Kidney capillary endothelial cell (primary cell): ENCODE measurements at regions not wholly inside any gene's neighbourhood (a gene's known extent, or its start where the extent isn't known, plus 50 kb on each side); places are given as distances from the start of the nearest gene placed in this dataset.
"Not testable (repeated sequence)": the region's sequence is repeated elsewhere in the genome, so short reads cannot be mapped to it uniquely, and the experiment has no call there.

Experiments
- DNase-seq: peaks from one replicate; pipeline ENCODE4 v3.0.0-alpha.2; 2018; ENCODE audit warnings: low spot score

- DNase-seq: no peak
Observed at GRCh38 chr7:119270644-119271043, 1002.3 kb upstream of the KCND2 start.

DNA sequence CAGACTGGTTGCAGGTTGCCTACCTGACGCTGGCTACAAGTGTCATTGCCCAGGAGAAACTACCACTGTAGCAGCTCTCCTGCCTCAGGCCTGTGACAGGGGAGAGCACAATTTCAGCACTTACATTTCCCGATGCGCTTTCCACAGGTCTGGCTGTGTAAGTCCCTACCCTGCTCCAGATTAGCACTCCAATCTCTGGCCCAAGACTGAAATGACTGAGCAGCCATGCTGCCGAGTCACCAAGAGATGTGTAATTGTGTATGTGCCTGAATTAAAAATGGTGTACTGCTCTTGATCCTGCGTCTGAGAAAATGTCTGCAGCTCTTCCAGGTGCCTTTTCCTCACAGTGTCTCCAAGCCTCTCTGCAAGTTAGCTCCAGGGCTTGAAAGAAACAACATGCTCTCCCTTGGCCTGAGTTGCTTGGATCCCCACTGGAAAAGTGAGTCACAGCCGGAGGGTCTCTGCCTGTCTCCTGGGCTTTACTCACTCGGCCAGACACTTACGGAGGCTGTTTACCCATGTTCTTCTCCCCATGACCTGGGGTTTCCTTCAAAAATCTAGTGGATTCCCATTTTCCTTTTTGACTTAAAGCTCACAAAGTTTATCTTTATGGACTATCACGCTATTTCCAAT lies 1001.7 kb upstream of the KCND2 start:
- DNase-seq: no peak

DNA sequence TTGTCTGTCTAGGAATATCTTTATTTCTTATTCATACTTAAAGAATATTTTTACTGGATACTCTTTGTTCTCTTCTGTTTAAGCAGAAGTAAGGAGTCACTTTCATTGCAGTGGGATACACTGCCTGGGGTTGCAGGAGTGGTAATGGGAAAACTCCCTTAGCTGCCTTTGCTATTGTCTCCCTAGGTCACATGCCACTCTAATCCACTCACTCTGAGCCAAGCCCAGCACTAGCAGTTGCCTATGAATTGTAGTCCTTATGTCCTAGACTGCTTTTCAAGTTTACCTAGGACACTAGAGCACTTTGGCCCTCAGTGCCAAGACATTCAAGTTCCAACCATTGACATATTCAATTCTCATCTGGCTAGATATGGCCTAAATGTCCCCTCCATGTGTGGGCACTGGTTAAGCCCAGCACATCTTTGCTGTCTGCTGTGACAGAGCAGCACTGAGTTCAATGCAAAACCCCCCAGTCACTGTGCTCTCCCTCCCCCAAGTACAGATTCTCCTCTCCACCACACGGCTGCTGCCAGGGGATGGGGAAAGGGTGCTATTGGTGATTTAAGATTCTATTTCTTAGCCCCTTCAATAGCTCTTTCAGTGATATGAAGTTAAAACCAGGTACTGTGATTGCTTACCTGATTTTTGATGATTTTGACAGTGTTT lies 991.7 kb upstream of the KCND2 start:
- DNase-seq: no peak

GRCh38 chr7:119283353-119283752 lies 989.6 kb upstream of the KCND2 start:
- no peak for DNase-seq

DNA sequence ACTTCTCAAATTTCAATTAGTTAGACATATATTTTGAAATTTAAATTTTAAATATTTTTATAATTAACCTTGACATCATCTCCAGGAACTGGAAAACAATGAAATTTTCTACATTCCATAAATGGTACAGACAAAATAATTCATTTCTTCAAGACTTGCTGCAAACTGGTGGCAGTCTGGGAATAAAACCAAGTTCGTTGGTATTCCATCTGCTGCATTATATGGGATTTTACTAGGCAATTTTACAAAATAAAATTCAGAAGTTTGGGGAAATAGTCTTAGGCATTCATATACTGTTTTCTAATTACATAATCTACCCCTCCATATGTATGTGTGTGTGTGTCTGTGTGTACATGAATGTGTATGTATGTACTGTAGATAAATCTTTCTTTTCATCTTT lies 984.6 kb upstream of the KCND2 start:
- DNase-seq: no peak

GRCh38 chr7:119300341-119300740 lies 972.6 kb upstream of the KCND2 start:
- DNase-seq: not testable (repeated sequence)

DNA sequence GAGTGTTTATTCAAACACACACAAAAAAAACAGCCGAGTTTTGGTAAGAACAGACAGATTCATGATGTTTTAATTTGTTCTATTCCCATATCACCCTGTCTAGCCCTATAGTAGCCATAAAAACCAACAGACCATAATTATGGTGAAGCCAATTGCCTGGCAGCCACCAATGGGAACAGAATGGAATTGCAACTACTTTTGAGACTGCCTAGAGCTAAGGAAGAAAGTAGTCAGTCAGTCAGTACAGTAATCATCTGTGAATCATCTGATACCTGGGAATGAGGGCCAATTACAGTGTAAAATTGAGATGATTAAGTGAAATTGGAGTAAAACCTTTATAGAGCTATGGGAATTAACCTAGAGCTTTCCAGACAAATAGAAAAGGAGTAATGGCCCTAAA lies 952.7 kb upstream of the KCND2 start:
- no peak for DNase-seq

DNA sequence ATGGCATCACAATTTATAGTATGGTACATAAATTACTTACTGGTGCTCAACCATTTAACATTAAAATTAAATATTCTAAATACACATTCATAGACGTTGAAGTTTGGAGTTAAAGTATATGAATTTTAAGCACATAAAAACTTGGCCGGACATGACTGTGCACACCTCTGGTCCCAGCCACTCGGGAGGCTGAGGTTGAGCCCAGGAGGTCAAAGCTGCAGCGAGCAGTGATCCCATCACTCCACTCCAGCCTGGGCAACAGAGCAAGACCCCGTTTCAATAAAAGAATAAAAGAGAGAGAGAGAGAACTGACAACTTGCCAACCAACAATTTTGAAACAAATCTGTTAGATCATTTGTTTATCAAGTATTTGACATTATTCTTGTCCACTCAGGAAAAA lies 943.3 kb upstream of the KCND2 start:
- DNase-seq: no peak

- DNase-seq: no peak
Observed at GRCh38 chr7:119335405-119335804, 937.6 kb upstream of the KCND2 start.

- DNase-seq: no peak
Observed at GRCh38 chr7:119341822-119342221, 931.2 kb upstream of the KCND2 start.

- DNase-seq: no peak
Observed at GRCh38 chr7:119343289-119343688, 929.7 kb upstream of the KCND2 start.

DNA sequence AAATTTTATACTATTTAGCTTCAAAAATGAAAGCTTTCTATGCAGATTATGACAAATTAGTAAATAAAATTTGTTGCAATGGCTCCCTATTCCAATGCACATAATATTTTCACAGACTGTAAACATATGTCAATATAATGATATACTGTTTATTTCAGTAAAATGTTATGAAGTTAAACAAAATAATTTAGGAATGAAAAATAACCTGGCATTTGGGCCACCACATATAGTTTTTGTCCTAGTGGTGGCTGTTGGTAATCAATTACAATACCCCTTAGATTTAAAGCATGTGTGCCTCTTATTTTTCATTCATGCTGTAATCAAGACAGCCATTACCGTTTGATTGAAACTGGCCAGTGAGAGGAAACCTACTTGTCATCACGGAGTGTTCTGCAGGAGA lies 928.5 kb upstream of the KCND2 start:
- no peak for DNase-seq

DNA sequence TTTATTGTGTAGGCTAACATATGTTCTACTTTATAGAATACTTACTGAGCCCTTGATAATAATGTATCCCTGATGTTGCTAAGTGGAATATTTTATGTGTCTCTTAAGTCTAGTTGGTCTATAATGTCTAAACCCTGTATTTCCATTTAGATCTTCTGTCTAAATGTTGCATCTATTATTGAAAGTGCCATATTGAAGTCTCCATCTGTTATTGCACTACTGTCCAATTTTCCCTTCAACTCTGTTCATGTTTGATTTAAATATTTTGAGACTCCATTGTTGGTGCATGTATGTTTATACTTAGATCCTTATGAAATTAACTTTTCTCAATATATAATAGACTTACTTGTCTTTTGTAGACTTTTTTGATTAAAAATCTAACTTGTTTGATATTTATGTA lies 924.5 kb upstream of the KCND2 start:
- no peak for DNase-seq

DNA sequence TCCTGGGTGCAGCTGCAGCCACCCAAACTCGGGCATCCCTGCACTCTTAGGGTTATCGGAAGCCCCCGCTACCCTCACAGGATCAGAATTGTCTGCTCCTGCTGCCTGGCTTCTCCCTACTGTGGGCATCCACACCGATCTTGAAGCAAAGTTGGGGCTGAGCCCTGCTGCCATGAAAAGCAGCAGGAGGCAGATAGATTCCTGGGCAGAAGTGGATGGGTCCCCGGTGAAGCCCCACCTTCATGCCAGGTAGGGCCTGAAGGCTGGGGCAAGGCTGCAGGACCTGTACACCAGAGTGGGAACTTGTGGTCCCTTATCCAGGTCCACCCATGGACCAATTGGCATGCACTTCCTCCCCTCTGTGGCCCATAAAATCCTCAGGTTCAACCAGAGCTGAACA lies 922.6 kb upstream of the KCND2 start:
- no peak for DNase-seq

- no peak for DNase-seq
Observed at GRCh38 chr7:119351320-119351719, 921.7 kb upstream of the KCND2 start.

DNA sequence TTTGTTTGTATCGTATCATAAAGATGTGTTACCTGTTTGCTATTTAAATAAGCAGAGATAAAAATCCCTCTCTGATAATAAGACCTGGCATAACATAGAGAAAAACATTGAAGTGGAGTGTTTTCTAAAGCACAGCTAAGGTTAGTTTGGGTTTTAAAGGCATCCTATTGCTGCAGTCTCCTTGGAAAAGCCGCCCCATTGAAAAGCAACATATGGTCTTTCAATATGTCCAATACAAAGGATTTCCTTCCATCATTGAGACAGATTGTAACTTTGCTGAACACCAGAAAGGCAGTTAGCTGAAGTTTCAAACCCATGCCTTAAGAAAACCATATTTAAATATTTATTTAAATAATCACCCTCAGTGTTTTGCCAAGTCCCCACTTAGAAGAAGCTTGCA lies 898.5 kb upstream of the KCND2 start:
- no peak for DNase-seq

DNA sequence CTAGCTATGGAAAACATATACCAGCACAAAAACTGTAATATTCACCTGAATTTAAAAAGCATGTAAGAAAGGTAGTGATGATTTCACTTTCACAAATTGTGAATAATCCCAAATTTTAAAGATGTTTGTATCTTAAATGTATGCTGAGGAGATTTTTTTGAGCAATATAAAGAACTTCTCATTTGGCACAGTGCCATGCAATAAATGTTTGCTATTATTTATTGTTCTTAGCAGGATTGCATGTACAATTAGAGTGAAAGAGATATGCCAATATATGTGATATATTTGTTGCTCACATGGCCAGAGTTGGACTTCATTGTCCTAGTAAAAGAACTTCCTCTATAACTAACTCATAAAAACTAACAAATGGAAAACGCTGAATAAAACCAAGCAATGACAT lies 895.1 kb upstream of the KCND2 start:
- no peak for DNase-seq

- no peak for DNase-seq
Observed at GRCh38 chr7:119382726-119383125, 890.2 kb upstream of the KCND2 start.

GRCh38 chr7:119395024-119395423 lies 878.0 kb upstream of the KCND2 start:
- no peak for DNase-seq

DNA sequence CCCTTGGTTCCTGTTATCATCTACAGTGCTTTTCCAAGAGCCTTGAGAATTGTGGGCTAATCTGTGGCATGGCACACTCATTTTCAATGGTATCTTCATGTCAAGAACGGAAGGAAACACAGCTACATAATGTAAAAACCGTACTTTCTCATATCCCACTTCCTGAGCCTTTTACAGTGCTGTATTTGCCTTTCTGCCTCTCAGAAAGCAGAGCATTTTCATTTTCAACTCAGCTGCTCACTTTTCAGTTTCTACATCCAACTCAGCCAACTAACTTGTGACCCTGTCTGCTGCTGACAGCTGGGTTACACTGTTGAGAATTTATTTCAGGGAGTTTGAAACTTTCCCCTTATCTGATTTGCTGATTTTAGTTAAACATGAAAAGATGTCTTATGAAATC lies 875.8 kb upstream of the KCND2 start:
- no peak for DNase-seq

- DNase-seq: no peak
Observed at GRCh38 chr7:119408596-119408995, 864.4 kb upstream of the KCND2 start.

- no peak for DNase-seq
Observed at GRCh38 chr7:119413314-119413805, 859.6 kb upstream of the KCND2 start.

DNA sequence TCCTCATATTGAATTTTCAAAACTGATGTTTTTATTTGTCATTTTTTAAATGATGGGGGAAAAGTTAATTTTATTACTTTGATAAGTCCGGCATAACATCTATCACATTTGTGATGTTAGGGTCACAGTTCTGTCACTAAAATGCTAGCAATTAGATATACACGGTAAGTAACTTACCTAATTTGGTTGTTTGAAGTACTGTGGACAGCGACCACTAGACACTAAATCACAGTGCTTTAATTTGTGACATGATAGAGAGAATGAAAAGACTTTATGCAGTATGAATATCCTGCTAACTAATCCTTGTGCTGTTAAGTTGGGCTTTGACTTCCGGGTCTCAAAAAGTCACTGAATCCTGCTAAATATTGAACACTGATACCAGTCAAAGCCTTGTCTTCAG lies 857.3 kb upstream of the KCND2 start:
- no peak for DNase-seq

DNA sequence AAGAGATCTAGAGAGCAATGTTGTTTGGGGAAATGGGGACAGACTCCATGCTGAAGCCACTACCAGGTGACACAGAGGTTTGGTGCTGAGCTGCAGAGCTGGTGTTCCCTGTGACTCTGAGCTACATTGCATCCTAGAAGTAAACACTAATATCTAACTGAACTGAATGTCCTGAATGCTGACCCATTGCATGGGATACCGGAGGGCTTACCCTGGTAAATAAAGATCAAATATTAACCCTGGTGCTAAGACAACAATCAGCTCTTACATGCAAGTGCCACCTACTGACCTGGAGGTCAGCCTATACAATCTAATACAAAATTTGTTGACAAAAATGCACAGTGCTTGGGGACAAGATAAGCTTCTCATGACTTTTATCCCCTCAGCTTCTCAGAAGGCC lies 851.3 kb upstream of the KCND2 start:
- no peak for DNase-seq
